ENCODE measurements at regions not wholly inside any gene's neighbourhood (a gene's known extent, or its start where the extent isn't known, plus 50 kb on each side); places are given as distances from the start of the nearest gene placed in this dataset.
A peak's percentile ranks its signal among the peaks of the same experiment; 100 is the strongest.

DNA sequence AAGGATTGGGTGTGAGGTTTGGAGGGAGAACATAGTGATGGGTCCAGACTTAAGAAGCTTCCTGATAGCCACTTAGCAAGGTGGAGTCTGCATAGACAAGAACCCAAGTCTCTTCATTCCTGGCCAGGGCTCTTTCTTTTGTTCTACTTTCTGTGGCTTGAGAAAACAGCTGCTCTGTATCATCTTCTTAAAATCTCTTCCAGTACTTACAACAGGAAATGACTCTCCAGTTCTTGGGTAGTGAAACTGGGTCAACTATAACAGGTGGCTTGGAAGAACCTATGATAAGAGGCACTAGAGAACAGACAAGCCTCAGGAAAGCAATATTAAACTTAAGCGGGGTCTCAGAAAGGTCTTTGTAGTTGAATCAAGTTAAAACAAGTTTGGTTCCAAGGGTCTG, 148.1 kb upstream of the USP24 start:
- H3K4me1 ChIP-seq (ENCODE audit: insufficient read depth, low read length, poor library complexity, severe bottlenecking): peaks cover 23% of the 10 kb centered on the region
- H3K79me2 ChIP-seq (ENCODE audit: insufficient read depth, low read length): no peaks in the 10 kb centered on the region
- TF ChIP-seq, protein P1, sequence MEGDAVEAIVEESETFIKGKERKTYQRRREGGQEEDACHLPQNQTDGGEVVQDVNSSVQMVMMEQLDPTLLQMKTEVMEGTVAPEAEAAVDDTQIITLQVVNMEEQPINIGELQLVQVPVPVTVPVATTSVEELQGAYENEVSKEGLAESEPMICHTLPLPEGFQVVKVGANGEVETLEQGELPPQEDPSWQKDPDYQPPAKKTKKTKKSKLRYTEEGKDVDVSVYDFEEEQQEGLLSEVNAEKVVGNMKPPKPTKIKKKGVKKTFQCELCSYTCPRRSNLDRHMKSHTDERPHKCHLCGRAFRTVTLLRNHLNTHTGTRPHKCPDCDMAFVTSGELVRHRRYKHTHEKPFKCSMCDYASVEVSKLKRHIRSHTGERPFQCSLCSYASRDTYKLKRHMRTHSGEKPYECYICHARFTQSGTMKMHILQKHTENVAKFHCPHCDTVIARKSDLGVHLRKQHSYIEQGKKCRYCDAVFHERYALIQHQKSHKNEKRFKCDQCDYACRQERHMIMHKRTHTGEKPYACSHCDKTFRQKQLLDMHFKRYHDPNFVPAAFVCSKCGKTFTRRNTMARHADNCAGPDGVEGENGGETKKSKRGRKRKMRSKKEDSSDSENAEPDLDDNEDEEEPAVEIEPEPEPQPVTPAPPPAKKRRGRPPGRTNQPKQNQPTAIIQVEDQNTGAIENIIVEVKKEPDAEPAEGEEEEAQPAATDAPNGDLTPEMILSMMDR (conservative IDR thresholded peaks at IDR 0.05; ENCODE audit: low read length): no peak
- no peak for TF ChIP-seq EZH2phosphoT487 (IDR thresholded peaks at IDR 0.05; ENCODE audit: borderline replicate concordance)
- H3K9me2 ChIP-seq (replicated peaks; ENCODE audit: low read depth, low read length): no peaks in the 10 kb centered on the region
- H2AFZ ChIP-seq (ENCODE audit: low read length): no peak overlapping the region
- no peaks in the 10 kb centered on the region for H4K20me1 ChIP-seq (ENCODE audit: insufficient read depth, low read length, poor library complexity, severe bottlenecking)
- peak overlapping the region; percentile 34 for H3K4me3 ChIP-seq (ENCODE audit: low read length, poor library complexity, severe bottlenecking)
- no peaks in the 10 kb centered on the region for H3K36me3 ChIP-seq (ENCODE audit: insufficient read depth, low read length)
- H3K27me3 ChIP-seq (ENCODE audit: insufficient read depth, low read length, poor library complexity, severe bottlenecking): no peaks in the 10 kb centered on the region
- H3K9ac ChIP-seq (ENCODE audit: low read depth, low read length, poor library complexity, severe bottlenecking): peak overlapping the region; percentile 28
- H3K9me3 ChIP-seq (ENCODE audit: insufficient read depth, low read depth, low read length): no peaks in the 10 kb centered on the region
- H3K4me2 ChIP-seq (ENCODE audit: low read depth, low read length, poor library complexity, severe bottlenecking): peak overlapping the region; percentile 58
- H3F3A ChIP-seq (ENCODE audit: low read depth): no peaks in the 10 kb centered on the region

GRCh38 chr1:55362558-55362957, 147.4 kb upstream of the USP24 start:
- Histone ChIP-seq H3K9me2 (replicated peaks; ENCODE audit: low read depth, low read length) (no peaks in the 10 kb centered on the region), H3K9me3 (ENCODE audit: insufficient read depth, low read depth, low read length) (no peaks in the 10 kb centered on the region), H3K27me3 (ENCODE audit: insufficient read depth, low read length, poor library complexity, severe bottlenecking) (no peaks in the 10 kb centered on the region), H4K20me1 (ENCODE audit: insufficient read depth, low read length, poor library complexity, severe bottlenecking) (no peaks in the 10 kb centered on the region), H3K79me2 (ENCODE audit: insufficient read depth, low read length) (no peaks in the 10 kb centered on the region), H3K4me2 (ENCODE audit: low read depth, low read length, poor library complexity, severe bottlenecking) (peak overlapping the region; percentile 58), H3K4me3 (ENCODE audit: low read length, poor library complexity, severe bottlenecking) (peak overlapping the region; percentile 34), H2AFZ (ENCODE audit: low read length) (no peak overlapping the region), H3K36me3 (ENCODE audit: insufficient read depth, low read length) (no peaks in the 10 kb centered on the region), H3K4me1 (ENCODE audit: insufficient read depth, low read length, poor library complexity, severe bottlenecking) (peaks cover 23% of the 10 kb centered on the region), H3K9ac (ENCODE audit: low read depth, low read length, poor library complexity, severe bottlenecking) (peak overlapping the region; percentile 28), H3F3A (ENCODE audit: low read depth) (no peaks in the 10 kb centered on the region)
- TF ChIP-seq, protein P1 (conservative IDR thresholded peaks at IDR 0.05; ENCODE audit: low read length): no peak
- no peak for TF ChIP-seq EZH2phosphoT487 (IDR thresholded peaks at IDR 0.05; ENCODE audit: borderline replicate concordance)

DNA sequence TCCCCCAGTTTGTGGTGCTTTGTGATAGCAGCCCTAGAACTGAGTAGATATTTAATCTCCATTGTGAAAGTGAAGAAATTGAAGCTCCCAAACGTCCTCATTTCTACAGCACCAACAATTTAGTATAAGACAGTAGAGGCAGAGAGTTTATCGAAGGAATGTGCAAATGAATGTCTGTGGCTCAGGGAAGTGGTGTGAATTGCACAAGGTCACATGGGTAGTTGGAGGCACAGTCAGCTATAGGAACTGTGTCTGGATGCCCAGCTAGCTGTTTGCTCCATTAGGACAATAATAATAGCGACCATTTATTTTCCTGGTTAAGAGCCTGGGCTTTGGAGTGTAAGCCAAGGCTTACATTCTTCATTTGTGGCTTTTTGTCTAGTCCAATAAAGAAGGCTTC, 144.4 kb upstream of the USP24 start:
- Histone ChIP-seq H3K9me2 (replicated peaks; ENCODE audit: low read depth, low read length) (no peaks in the 10 kb centered on the region), H4K20me1 (ENCODE audit: insufficient read depth, low read length, poor library complexity, severe bottlenecking) (no peaks in the 10 kb centered on the region), H3K27me3 (ENCODE audit: insufficient read depth, low read length, poor library complexity, severe bottlenecking) (no peaks in the 10 kb centered on the region), H3K9me3 (ENCODE audit: insufficient read depth, low read depth, low read length) (no peaks in the 10 kb centered on the region), H3K79me2 (ENCODE audit: insufficient read depth, low read length) (no peaks in the 10 kb centered on the region), H3K36me3 (ENCODE audit: insufficient read depth, low read length) (no peaks in the 10 kb centered on the region), H2AFZ (ENCODE audit: low read length) (no peak overlapping the region), H3K4me2 (ENCODE audit: low read depth, low read length, poor library complexity, severe bottlenecking) (no peak overlapping the region), H3K4me3 (ENCODE audit: low read length, poor library complexity, severe bottlenecking) (no peak overlapping the region), H3K4me1 (ENCODE audit: insufficient read depth, low read length, poor library complexity, severe bottlenecking) (peaks cover 23% of the 10 kb centered on the region), H3F3A (ENCODE audit: low read depth) (no peaks in the 10 kb centered on the region), H3K9ac (ENCODE audit: low read depth, low read length, poor library complexity, severe bottlenecking) (no peak overlapping the region)
- no peak for TF ChIP-seq EZH2phosphoT487 (IDR thresholded peaks at IDR 0.05; ENCODE audit: borderline replicate concordance)
- TF ChIP-seq, protein P1 (conservative IDR thresholded peaks at IDR 0.05; ENCODE audit: low read length): no peak

All from Loucy (cell line).